GM23248 (cell line): ENCODE measurements at regions not wholly inside any gene's neighbourhood (a gene's known extent, or its start where the extent isn't known, plus 50 kb on each side); places are given as distances from the start of the nearest gene placed in this dataset.

ENCODE experiments used
- EZH2 ChIP-seq: fragments of 200-600 bp; sonication (generic); IDR thresholded peaks from 2 replicates; pipeline ENCODE4 v1.6.1; 2018; ENCODE audit warnings: antibody characterized with exemption, mild to moderate bottlenecking; ENCODE audit not compliant: insufficient read depth, poor library complexity, severe bottlenecking
- EZH2phosphoT487 ChIP-seq: fragments of 200-600 bp; sonication (generic); IDR thresholded peaks from 2 replicates; pipeline ENCODE4 v1.6.1; 2018; ENCODE audit warnings: antibody characterized with exemption, moderate library complexity, mild to moderate bottlenecking, low read depth; ENCODE audit not compliant: insufficient read depth

GRCh38 chr11:134517115-134517514 lies 105.1 kb upstream of the B3GAT1 start:
- TF ChIP-seq EZH2 (no peak), EZH2phosphoT487 (no peak)
